Endometrium (tissue), 2 donors: ENCODE measurements at regions not wholly inside any gene's neighbourhood (a gene's known extent, or its start where the extent isn't known, plus 50 kb on each side); places are given as distances from the start of the nearest gene placed in this dataset.
"Not testable (repeated sequence)": the region's sequence is repeated elsewhere in the genome, so short reads cannot be mapped to it uniquely, and the experiment has no call there.

Source experiments
- FAIRE-seq: peaks from 2 replicates; lab custom pipeline; 2012; peaks lifted over from hg19 to GRCh38; lab: Jason Lieb, UNC
- donor health status: control.
- donor health status: control.

DNA sequence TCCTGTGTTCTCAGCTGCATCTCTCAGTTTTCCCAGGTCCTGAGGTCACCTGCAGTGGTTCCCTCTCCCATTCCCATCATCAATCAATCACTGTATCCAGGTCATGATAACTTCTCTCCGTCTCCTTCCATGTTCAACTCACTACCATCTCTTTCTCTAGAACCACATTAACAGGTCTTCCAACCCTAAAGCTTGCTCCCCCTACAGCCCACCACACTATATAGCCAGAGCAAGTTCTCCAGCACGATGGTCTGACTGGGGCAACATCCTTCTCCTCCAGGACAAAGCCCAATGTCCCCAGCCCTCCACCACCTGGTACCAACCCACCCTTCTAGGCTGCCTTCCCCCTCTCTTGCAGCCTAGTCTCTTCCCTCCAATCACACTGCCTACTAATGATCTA lies 241.6 kb downstream of the CDK5RAP2 start:
- no peak for FAIRE-seq

DNA sequence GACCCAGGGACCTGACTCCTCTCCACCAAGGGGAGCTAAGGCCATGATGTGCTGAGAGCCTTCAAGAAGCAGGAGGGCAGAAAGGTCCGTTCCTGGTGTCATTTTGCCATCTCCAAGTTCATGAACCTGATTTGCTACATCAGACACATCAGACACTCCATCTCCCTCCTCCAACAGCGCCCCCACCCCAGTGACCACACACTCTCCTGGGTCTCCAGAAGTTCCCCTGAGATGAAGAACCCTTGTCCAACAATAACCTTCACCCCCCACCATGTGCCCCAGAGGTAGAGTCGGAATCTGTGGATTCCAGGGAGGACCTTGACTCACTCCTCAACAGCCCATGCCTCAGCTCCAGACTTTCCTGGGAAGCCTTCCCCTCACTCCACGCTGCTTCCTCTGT lies 242.8 kb downstream of the CDK5RAP2 start:
- FAIRE-seq, result no peak

DNA sequence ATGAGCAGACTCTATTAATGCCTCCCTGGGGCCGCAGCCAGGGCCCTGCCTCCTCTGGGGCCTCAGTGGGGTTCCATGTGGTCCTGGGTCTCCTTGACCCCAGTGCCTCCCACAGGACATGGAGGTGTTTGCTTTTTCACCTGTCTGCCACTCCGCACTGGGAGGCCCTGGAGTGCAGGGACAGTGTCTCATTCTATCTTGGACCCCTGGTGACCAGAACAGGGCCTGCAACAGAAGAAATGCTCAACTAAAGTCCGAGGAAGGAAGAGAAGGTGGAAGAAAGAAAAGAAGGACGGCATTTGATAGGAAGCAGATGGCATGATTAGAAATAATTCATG lies 243.2 kb downstream of the CDK5RAP2 start:
- no peak for FAIRE-seq

DNA sequence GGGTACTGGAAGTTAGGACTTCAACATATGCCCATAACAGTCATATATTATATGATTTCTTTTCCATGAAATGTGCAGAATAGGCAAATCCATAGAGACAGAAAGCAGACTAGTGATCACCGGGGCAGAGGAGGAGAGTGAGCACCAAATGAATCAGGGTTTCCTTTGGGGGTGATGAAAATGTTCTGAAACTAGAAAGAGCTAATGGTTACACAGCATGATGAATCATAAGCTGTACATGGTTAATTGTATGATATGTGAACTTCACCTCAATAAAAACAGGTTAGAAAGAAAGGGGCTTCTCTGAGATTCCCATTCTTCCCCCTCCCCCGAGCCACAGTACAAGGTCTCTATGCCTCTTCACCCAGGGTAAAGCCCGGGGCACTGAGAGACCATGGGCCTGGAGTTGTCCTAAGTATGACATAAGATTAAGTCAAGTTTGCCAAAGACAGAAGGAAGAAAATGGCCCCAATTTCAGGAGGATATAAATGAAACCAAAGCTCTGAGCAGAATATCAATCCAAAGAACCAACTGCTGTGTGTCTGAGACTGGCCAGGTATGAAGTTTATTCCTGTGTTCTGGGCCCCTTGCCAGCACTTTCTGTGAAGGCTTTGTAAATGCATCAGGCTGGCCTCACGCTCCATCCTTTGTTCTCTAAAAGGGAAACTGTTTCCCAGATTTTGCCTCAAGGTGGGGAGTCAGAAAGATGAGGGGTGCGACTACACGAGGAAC lies 243.8 kb downstream of the CDK5RAP2 start:
- FAIRE-seq, result no peak

DNA sequence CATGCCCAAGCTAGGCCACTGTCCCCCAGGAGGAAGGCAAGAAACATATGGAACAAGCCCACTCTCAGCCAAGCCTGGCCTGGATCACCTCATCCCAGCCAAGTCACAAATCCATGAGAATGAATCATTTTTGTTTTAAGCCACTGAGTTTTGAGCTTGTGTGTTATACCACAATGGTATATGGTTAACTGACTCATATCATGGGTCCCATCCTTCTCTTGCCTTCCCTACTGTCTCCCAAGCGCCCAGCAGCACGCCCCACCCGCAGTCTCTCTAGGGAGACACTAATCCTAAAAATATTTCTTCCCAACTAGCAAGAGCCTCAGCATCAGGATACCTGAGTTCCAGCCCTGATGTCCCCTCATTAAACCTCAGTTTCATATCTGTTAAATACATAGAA lies 248.1 kb downstream of the CDK5RAP2 start:
- no peak for FAIRE-seq

DNA sequence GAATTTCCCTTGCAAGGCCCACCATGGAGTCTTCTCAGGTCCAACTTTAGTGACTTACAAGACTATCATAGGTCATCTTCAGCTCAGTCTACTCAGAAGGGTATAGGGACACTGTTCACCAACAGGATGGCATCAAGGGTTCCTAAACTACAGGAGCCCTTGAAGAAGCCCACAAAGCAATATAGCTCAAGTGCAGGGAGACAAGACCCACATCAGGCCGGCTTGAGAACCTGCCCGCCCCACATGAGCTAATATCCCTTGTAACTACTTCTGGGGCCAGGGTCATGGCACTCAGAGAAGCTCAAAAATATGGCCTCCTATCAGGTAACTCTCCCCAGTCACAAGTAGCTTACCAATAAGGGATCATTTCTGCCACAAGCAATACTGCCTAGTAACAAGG lies 249.9 kb downstream of the CDK5RAP2 start:
- no peak for FAIRE-seq

DNA sequence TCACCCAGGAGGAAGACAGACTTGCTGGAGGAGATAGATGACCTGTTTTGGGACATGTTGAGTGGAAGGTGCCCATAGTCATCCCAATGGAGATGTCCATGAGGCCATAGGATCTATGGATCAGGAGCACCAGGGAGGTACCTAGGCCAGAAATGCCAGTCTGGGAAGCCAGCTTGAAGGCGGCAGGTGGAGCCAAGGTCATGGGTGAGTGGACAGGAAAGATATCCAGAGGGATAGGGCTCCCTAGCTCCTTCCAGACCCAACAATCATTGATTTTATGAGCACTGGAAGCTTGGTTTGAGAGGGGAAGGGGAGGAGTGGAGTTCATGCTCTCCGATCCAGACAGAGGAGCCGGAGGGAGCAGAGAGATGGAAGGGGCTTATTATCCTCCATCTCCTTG lies 252.6 kb downstream of the CDK5RAP2 start:
- FAIRE-seq, result no peak

DNA sequence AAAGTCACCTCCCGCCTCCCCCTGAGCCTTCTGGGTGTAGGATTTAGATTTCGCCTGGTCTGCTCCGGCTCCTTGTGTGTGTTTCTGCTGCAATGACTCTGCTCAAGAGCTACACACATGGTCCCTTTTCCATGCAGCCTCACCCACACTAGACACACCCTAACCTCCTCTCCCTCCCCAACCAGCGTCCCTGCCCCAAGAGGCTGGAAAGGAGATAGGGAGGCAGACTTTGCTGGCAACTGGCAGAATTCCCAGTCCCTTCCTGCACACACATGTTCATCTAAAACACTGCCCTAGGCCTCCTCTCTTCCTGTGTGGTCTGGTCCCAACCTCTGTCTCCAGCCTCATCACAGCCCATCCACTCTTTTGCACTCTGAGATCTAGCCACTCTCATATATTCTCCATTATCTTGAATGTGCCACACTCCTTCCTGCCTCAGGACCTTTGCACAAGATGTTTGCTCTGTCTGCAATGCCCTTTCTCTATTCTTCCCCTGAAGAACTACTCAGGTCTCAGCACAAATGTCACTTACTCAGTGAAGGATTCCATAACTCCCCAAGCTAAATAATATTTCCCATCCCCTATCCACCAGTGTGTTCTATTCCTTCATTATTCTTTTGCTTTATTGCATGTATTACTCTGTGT lies 253.8 kb downstream of the CDK5RAP2 start:
- no peak for FAIRE-seq

DNA sequence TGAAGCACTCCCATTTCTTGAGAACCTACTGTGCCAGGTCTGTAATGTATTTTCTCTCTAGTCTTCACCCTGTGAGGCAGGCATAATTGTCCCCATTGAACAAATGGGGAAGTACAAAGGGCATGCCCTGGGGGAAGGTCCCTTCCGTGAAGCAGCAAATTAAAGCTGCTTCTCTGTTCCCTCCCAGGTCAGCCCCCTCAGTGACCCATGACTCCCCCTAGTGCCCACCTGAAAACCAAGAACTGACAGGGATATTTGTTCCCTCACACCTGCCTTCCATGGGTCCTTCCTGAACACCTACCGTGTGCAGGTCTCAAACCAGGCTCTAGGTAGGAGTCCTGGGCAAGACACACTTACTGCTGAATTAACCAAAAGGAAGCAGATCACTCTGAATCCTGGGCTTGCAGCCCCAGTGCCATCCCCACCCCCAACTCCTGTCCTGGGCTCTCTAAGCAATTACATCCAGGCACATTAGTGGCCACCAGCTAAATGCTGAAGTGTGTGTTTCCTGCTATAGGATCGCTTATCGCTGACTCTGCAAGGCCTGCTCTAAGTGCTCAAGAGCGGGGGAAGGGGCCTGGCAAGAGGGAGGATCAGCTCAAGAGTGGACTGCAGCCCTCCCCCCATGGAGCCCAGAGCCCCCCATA lies 254.8 kb downstream of the CDK5RAP2 start:
- FAIRE-seq, result no peak

DNA sequence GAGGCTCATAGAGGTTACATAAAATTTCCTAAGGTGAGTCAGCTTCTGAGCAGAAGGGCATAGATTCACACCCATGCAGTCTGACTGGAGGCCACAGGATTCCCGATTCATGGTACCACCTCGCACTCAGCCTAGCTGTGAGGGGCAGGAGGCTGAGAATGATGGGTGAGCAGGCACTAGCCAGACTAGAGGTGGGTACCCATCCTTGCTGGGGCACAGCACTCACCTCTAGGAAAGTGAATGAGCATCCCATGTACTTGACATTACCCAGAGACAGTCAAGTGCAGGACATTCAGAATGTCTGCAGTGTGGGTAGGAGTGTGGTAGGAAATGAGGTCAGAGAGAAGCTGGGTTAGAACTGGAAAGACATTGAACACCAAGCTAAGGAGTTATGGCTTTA lies 255.5 kb downstream of the CDK5RAP2 start:
- FAIRE-seq, result no peak

DNA sequence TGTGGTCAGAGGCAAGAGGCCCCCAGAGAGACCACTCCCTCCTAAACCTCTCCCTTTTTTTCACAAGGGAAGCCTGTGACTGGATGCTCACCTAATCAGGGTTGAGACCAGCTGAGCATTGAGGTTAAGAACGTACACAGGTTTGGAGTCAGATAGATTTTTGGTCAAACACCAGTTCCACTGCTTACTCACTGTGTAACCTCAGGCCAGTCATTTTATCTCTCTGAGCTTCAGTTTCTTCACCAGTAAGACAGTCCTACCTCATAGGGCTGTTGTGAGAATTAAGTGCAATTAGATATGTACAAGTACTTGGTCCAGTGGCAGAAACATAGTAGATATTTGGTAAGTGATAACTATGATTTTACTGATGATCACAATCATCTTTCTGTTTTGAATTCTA lies 256.8 kb downstream of the CDK5RAP2 start:
- FAIRE-seq, result no peak

DNA sequence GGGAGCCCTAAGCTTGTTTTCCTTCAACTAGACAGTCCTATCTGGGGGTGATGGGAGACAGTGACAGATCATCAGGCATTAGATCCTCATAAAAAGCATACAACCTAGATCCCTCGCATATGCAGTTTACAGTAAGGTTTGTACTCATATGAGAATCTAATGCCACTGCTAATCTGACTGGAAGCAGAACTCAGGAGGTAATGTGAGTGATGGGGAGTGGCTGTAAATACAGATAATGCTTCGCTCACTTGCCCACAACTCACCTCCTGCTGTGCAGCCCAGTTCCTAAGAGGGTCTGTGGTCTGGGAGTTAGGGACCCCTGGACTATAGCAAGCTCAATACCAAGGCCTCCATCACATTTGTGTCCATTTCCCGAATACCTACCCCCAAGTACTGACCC lies 260.5 kb downstream of the CDK5RAP2 start:
- no peak for FAIRE-seq

DNA sequence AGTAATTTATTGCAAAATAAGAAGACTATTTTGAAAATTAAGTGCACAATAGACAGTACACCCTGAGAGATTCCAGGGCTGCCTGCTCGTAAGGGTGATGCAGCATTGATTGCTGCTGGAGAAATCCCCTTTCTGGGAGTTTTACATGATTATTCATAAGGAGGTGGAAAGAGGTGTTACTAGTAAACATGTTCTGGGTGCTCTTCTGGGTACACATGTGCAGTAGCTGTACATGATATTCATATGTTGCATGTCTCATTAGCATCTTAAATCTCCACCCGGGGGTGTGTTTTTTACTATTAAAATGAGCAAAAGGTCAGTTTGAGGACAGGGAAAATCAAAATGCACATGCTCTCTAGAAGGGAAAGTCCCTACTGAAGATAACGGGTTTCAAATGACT lies 264.8 kb downstream of the CDK5RAP2 start:
- FAIRE-seq, result no peak

DNA sequence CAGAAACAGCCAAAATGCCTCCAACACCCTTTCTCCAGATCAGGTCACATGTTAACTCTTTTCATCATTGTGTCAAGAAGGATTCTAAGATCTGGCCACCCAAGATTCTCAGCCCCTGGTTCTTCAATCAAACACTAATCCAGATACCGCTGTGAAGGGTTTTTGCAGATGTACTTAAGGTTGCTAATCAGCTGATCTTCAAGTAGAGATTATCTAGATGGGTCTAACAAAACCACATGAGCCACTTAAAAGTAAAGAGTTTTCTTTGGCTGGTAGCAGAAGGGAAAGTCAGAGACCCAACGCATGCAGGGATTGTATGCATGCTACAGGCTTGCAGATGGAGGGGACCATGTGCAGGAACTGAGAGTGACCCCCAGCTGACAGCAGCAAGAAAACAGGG lies 267.9 kb downstream of the CDK5RAP2 start:
- no peak for FAIRE-seq

DNA sequence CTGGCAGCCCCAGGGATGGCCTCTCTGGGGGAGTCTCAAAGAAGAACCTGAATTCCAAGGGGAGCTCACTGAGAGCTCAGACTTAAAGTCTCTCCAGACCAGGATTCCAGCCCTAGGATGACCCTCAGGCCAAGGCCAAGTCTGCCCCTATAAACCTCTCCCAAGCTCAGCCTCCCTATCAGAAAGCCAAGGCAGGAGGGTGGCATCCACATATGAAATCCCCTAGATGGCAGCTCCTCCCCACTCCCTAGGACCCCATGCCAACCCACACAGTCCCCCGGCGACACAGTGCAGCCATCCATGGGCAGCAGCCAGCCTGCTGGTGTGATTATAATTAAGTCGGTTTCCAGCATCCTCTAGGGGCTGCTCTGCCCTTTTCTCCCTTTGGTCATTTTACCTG lies 269.9 kb downstream of the CDK5RAP2 start:
- no peak for FAIRE-seq

DNA sequence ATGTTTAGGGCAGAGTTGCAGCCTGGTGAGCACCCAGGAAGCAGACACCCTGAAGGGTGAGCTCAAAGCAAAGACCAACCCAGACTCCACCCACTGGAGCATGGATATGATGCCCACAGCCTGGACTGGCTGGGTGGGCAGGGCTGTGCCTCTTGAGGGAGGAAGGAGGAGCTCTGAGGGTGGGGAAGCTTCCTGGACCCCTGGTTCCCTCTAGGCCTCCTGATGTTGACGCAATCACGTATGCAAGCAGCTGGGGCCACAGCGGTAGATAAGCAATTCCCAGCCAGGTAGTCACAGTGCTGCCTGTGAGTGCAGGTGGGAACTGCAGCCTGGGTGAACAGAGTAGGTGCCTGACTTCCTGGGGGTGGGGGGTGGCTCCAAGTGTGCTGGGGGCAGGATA lies 271.5 kb downstream of the CDK5RAP2 start:
- FAIRE-seq, result no peak

DNA sequence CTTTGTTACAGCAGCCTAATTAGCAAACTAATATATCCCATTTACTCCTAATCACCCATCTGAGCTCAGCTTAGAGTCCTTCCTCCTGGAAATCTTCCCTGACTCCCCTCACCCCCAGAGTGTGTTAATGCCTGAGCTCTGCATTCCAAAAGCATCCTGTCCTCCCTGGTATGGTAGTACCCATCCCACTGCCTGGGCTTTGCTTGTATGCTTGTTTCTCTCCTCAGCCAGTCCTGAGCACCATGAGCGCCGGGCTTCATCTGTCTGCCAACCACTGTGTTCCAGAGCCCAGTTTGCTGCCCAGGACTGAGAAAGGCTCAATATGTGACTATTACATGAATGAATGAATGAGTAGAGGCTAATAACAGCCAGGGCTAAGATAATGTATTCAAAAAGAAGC lies 272.4 kb downstream of the CDK5RAP2 start:
- FAIRE-seq, result no peak

DNA sequence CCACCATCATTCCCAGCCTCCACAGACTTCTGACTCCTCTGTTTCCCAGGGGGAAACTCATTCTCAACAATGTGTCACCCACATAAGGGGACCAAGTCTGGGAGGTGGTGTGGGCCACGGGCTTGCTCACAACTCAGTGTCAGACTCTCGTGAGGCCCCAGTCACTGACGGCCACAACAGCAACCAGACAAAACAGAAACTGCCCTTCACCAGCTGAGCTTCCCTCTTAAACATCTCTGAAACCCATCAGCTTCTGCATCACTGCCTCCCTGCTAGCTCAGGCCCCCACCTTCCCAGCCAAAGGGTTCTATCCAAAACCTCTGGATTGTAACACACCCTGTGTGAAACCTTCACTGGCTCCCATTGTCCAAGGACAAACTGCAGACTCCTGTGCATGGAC lies 273.4 kb downstream of the CDK5RAP2 start:
- no peak for FAIRE-seq

DNA sequence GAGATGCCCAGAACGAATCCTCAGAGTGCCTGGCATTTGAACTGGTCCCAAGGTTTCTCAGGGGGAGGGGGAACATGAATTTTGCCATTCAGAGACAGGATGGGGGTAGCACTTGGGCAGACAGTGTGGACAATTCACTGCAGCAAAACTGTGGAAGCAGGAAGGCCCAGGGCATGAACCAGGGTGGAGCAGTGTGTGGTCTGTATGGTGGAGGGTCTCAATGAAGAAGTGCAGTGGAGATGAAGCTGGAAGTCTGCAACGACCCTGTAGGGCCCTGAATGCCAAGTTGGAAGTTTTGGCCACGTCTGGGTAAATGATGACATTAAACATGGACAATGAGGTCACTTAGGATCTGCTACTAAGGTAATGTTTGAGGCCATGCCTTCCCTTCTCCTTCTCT lies 273.9 kb downstream of the CDK5RAP2 start:
- no peak for FAIRE-seq

DNA sequence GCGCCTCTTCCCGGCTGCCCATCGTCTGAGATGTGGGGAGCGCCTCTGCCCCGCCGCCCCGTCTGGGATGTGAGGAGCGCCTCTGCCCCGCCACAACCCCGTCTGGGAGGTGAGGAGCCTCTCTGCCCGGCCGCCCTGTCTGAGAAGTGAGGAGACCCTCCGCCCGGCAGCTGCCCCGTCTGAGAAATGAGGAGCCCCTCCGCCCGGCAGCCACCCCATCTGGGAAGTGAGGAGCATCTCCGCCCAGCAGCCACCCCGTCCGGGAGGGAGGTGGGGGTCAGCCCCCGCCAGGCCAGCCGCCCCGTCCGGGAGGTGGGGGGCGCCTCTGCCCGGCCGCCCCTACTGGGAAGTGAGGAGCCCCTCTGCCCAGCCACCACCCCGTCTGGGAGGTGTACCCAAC lies 275.1 kb downstream of the CDK5RAP2 start:
- FAIRE-seq, result not testable (repeated sequence)

DNA sequence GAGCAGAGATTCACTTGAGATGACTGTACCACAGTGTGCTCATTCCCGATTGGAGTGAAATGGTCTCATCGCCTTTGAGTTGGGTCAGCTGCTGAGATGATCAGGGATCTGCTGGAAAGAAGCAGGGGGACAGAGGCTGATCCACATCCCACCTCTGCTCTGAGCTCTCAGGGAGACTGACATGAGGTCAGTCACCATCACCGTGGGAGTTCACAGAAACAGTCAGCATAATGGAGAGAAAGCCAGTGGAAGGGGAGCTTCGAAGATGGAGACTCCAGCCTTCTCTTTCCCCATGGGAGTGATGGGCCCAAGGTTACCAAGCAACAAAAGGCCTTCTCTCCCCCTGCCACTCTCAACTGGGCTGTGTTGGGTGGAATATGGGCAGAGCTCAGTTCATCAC lies 276.4 kb downstream of the CDK5RAP2 start:
- FAIRE-seq, result no peak

DNA sequence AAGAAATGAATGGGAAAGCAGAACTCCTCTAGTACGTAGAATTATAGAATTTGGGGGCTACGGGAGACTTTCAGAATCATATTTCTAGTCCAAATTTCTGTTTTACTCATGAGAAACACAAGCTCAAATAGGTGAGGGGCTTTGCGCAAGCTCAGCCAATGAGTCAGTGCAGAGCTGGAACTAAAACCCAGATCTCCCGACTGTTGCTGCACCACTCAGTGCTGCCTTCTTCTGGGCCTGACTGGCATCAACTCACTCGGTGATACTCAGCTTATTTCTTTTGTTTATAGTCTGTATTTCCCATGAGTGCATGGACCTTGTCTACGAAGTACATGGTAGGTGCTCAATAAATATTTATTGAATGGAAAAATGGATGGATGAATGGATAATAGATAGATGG lies 280.2 kb downstream of the CDK5RAP2 start:
- no peak for FAIRE-seq

DNA sequence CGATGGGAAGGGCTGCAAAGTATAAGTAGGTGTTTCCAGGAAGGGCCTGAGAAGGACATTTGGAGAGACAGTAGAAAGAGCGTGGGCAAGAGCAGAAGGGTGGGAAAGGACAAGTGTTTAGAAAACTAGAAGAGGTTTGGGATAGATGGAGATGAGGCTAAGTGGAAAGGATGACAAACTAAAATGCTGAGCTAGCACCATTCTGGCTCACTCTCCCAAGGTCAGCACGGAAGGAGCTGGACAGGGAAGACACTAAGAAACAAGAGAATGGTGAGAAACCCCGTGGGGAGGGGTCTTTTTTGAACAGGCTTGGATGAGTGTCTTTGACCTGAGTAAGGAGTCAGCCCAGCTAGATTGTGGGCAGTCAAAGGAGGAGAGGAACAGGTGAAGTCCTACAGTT lies 286.0 kb downstream of the CDK5RAP2 start:
- FAIRE-seq, result no peak

DNA sequence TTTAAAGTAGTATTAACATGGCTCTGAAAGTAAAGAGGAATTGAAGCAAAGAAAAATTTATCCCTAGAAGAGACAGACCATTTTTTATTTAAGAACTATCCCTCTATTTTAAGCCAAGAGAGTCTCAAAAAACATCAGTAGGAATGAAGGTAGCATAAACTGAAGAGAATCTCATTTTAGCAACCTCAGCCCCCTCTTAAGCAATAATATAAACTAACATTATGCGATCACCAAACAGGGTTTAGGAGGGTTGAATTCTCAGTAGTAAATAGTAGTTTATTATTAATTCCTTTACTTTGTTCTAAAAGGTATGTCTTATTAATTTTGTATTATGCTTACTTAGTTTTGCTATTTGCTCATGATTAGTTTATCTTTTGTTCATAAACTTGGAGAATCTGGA lies 287.4 kb downstream of the CDK5RAP2 start:
- no peak for FAIRE-seq
